A549 (cell line): ENCODE measurements at regions not wholly inside any gene's neighbourhood (a gene's known extent, or its start where the extent isn't known, plus 50 kb on each side); places are given as distances from the start of the nearest gene placed in this dataset.

Experiments used
- ATAC-seq, 2 experiments: fragments of 200-7000 bp in 1 of 2; fragments of >200 bp in 1 of 2; cut with Nextera tagmentation in 1 of 2; cut with Tn5 transposase in 1 of 2; 3 replicates each; pipeline versions ENCODE4 v1.8.0 to v1.9.1; 2018 to 2020; ENCODE audit warnings: mild to moderate bottlenecking in 1 of 2, moderate library complexity in 1 of 2
- CTCF ChIA-PET: fragments of 300-600 bp; sonication (Branson Sonifier 250); formaldehyde crosslinking; extraction: SDS; loops from one replicate; lab custom pipeline; 2021; ENCODE audit warnings: antibody characterized with exemption, inconsistent platforms; lab: Yijun Ruan, JAX
- POLR2A ChIA-PET: fragments of 350-600 bp; formaldehyde crosslinking; extraction: SDS; loops from one replicate; lab custom pipeline; 2021; ENCODE audit warnings: antibody characterized with exemption, inconsistent platforms; lab: Yijun Ruan, JAX
- DNase-seq, 2 experiments: peaks; one replicate each; pipeline versions ENCODE4 v3.0.0 to v3.0.0-alpha.2; 2011 to 2016; ENCODE audit warnings: low read depth in 1 of 2, low spot score in 1 of 2
- FAIRE-seq: peaks from 2 replicates; lab custom pipeline; 2011; peaks lifted over from hg19 to GRCh38; lab: Jason Lieb, UNC
- H3K27ac ChIP-seq, 2 experiments: fragments of >200 bp; sonication (Bioruptor Twin); formaldehyde crosslinking; 3 replicates each; pipeline ENCODE4 v1.5.1; 2016 to 2017
- H3K4me1 ChIP-seq: fragments of >200 bp; sonication (Bioruptor Twin); formaldehyde crosslinking; 3 replicates; pipeline ENCODE4 v1.6.1; 2016
- H3K4me2 ChIP-seq: fragments of >200 bp; sonication (Bioruptor Twin); formaldehyde crosslinking; 3 replicates; pipeline ENCODE4 v1.6.1; 2016
- H3K4me3 ChIP-seq: fragments of >200 bp; sonication (Bioruptor Twin); formaldehyde crosslinking; 3 replicates; pipeline ENCODE4 v1.5.1; 2016
- H3K9me3 ChIP-seq: fragments of >200 bp; sonication (Bioruptor Twin); formaldehyde crosslinking; 3 replicates; pipeline ENCODE4 v1.6.1; 2016
- CBX2 ChIP-seq: fragments of 200-600 bp; sonication (generic); IDR thresholded peaks from 2 replicates; pipeline ENCODE4 v1.6.1; 2016; ENCODE audit warnings: low read depth, mild to moderate bottlenecking, borderline replicate concordance
- CHD2 ChIP-seq: fragments of 150-350 bp; IDR thresholded peaks from 2 replicates; pipeline ENCODE4 v1.6.1; 2014; ENCODE audit warnings: low read length; ENCODE audit not compliant: partially characterized antibody
- CHD4 ChIP-seq: fragments of 200-600 bp; sonication (generic); IDR thresholded peaks from 2 replicates; pipeline ENCODE4 v1.6.1; 2016; ENCODE audit warnings: antibody characterized with exemption, mild to moderate bottlenecking, borderline replicate concordance
- CTCF ChIP-seq: fragments of >200 bp; sonication (Bioruptor Twin); formaldehyde crosslinking; IDR thresholded peaks from 3 replicates; pipeline ENCODE4 v1.5.1; 2016
- ELK1 ChIP-seq: fragments of 150-350 bp; IDR thresholded peaks from 2 replicates; pipeline ENCODE4 v1.6.1; 2014; ENCODE audit warnings: low read depth, mild to moderate bottlenecking, low read length
- EP300 ChIP-seq, 2 experiments: fragments of >200 bp; sonication (Bioruptor Twin); formaldehyde crosslinking; IDR thresholded peaks; 2 replicates in 1 of 2; 3 replicates in 1 of 2; pipeline ENCODE4 v1.6.1; 2016 to 2017
- FOSB ChIP-seq: fragments of 250-450 bp; sonication (Bioruptor Pico); IDR thresholded peaks from 2 replicates; pipeline ENCODE4 v1.5.0; 2020; ENCODE audit warnings: mild to moderate bottlenecking, moderate library complexity
- FOXS1 ChIP-seq: fragments of 250-450 bp; sonication (Bioruptor Pico); IDR thresholded peaks from 2 replicates; pipeline ENCODE4 v1.5.0; 2020; ENCODE audit warnings: mild to moderate bottlenecking, moderate library complexity
- HDAC2 ChIP-seq: fragments of 200-600 bp; sonication (generic); IDR thresholded peaks from 2 replicates; pipeline ENCODE4 v1.6.1; 2016
- HES2 ChIP-seq: fragments of >200 bp; sonication (Bioruptor Twin); formaldehyde crosslinking; IDR thresholded peaks from 2 replicates; pipeline ENCODE4 v1.6.1; 2016
- HEYL ChIP-seq: fragments of 250-450 bp; sonication (Bioruptor Pico); IDR thresholded peaks from 2 replicates; pipeline ENCODE4 v1.8.0; 2021; ENCODE audit warnings: mild to moderate bottlenecking, moderate library complexity
- JUNB ChIP-seq: fragments of >200 bp; sonication (Bioruptor Twin); formaldehyde crosslinking; IDR thresholded peaks from 2 replicates; pipeline ENCODE4 v1.6.1; 2016
- MAZ ChIP-seq: fragments of 150-350 bp; IDR thresholded peaks from 2 replicates; pipeline ENCODE4 v1.6.1; 2014; ENCODE audit warnings: antibody characterized with exemption, low read depth, low read length, borderline replicate concordance
- PHF8 ChIP-seq: fragments of 200-600 bp; sonication (generic); IDR thresholded peaks from 2 replicates; pipeline ENCODE4 v1.6.1; 2016; ENCODE audit warnings: low read depth, mild to moderate bottlenecking, antibody characterized with exemption, moderate library complexity, borderline replicate concordance
- POLR2A ChIP-seq: IDR thresholded peaks from 2 replicates; pipeline ENCODE4 v1.6.1; 2012; ENCODE audit warnings: mild to moderate bottlenecking, low read length
- RAD21 ChIP-seq, 2 experiments: fragments of >200 bp in 1 of 2; sonication (Bioruptor Twin) in 1 of 2; formaldehyde crosslinking in 1 of 2; IDR thresholded peaks in 1 of 2; conservative IDR thresholded peaks in 1 of 2; 2 replicates in 1 of 2; 3 replicates in 1 of 2; pipeline ENCODE4 v1.6.1; 2012 to 2018; ENCODE audit warnings: inconsistent platforms in 1 of 2
- REST ChIP-seq: fragments of 200-600 bp; sonication (generic); IDR thresholded peaks from 2 replicates; pipeline ENCODE4 v1.6.1; 2016; ENCODE audit warnings: antibody characterized with exemption, mild to moderate bottlenecking, moderate library complexity
- SREBF2 ChIP-seq: fragments of 450-650 bp; IDR thresholded peaks from 2 replicates; pipeline ENCODE4 v1.6.1; 2014; ENCODE audit warnings: mild to moderate bottlenecking, moderate library complexity
- ZC3H11A ChIP-seq: fragments of 450-650 bp; IDR thresholded peaks from 2 replicates; pipeline ENCODE4 v1.6.1; 2014; ENCODE audit warnings: antibody characterized with exemption, mild to moderate bottlenecking
- ZFP36 ChIP-seq: fragments of 450-650 bp; IDR thresholded peaks from 2 replicates; pipeline ENCODE4 v1.6.1; 2014; ENCODE audit warnings: borderline replicate concordance; ENCODE audit not compliant: partially characterized antibody
- ZNF302 ChIP-seq: fragments of 250-450 bp; sonication (Bioruptor Pico); IDR thresholded peaks from 2 replicates; pipeline ENCODE4 v1.9.0; 2021; ENCODE audit warnings: inconsistent platforms, mild to moderate bottlenecking, moderate library complexity
- WGBS: methylation state at CpG from one replicate; pipeline ENCODE4 v1.1.6; 2017; ENCODE audit errors: missing lambda C conversion rate; 5-methylcytosine and 5-hydroxymethylcytosine counted together
- TF ChIP-seq, protein P1 (sequence below): IDR thresholded peaks from 2 replicates; pipeline ENCODE4 v1.6.1; 2012; ENCODE audit warnings: low read depth, borderline replicate concordance
- TF ChIP-seq, protein P2 (sequence below): IDR thresholded peaks from 2 replicates; pipeline ENCODE4 v1.6.1; 2012
- TF ChIP-seq, protein P3 (sequence below): fragments of 250-450 bp; sonication (Bioruptor Pico); IDR thresholded peaks from 2 replicates; pipeline ENCODE4 v1.5.0; 2021; ENCODE audit warnings: mild to moderate bottlenecking, moderate library complexity, borderline replicate concordance

- TF ChIP-seq EP300 (IDR thresholded peaks at IDR 0.05) (no peak), REST (no peak), HES2 (no peak)
- TF ChIP-seq, all 56 proteins: peak for 0
Observed at GRCh38 chr9:91042541-91042940, 240.9 kb downstream of the SYK start (continued).

DNA sequence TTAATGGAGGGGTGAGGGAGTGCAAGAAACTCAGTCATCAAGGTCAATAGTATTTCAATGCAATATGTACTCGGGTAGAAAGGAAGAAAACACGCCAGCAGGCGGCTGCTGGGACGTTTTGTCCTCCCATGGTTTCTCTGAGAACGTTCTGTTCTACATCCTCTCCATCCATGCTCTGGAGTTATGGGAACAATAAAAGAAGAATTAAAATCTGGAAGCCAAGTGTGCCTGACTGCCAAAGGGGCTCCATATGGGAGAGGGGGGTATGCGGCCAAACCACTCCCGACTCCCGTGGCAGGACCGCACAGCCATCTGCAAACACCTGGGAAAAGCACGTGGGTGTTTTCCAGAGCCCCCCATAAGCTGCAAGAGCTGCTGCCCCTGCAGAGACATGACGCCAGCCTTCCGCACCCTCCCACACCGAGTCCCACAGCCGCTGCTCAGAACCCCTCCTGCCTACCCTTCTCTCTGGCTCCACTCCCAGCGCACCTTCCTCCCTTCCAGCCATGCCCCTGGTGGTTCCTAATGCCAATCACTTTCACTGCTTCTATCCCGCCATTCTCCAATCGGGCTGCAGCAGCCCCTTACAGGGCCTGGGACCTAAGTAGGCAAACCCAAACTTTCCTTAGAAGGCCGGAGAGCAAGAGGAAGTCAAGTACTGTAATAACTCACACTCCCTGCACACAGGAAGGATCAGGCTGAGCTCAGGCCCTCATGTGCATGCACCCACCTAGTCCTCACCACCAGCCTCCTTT is 241.6 kb downstream of the SYK start:
- TF ChIP-seq, protein P1, sequence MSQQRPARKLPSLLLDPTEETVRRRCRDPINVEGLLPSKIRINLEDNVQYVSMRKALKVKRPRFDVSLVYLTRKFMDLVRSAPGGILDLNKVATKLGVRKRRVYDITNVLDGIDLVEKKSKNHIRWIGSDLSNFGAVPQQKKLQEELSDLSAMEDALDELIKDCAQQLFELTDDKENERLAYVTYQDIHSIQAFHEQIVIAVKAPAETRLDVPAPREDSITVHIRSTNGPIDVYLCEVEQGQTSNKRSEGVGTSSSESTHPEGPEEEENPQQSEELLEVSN, result no peak
- TF ChIP-seq HDAC2 (no peak), CBX2 (no peak), HES2 (no peak), HEYL (CRISPR knock-in tag) (no peak), ZFP36 (no peak), SREBF2 (no peak), FOXS1 (CRISPR knock-in tag) (no peak), PHF8 (no peak), CHD2 (no peak)
- DNase-seq, result no peak
- Histone ChIP-seq H3K9me3 (no peaks in the 10 kb centered on the region), H3K27ac (no peak overlapping the region), H3K4me2 (no peak overlapping the region), H3K4me1 (peaks cover 9% of the 10 kb centered on the region), H3K4me3 (no peak overlapping the region)
- POLR2A ChIA-PET, result no interaction called here
- CTCF ChIA-PET, result interaction anchor here (0.6 to 1.6 kb wide), 2 partner anchors 383 to 684 kb away, joined by 3 to 5 read pairs; no protein-coding TSS in a partner anchor
- FAIRE-seq, result no peak
- WGBS, result 87% methylated on average over 18 of the region's 18 CpGs
- ATAC-seq, result no peak

DNA sequence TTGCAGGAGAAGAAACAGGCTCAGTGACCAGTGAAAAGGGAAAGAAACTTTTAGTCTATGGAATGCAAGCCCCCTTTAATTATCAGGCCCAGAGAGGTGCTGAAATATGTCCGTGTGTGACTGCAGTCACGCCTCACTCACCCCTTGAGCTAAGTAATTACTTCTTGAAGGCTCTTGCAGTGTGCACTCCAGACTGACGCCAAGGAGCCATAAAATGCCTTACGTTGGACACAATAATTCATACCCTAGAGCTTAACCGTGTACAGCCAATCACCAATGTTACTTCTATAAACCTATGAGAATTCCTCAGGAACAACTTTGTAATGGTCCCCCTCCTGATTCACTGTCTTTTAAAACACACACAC is 242.2 kb downstream of the SYK start:
- FAIRE-seq, result no peak
- Histone ChIP-seq H3K27ac (no peak overlapping the region), H3K4me1 (peaks cover 7% of the 10 kb centered on the region), H3K9me3 (no peaks in the 10 kb centered on the region), H3K4me3 (no peak overlapping the region), H3K4me2 (no peak overlapping the region)
- DNase-seq, result no peak
- 83% methylated on average over 5 of the region's 5 CpGs for WGBS
- ChIA-PET CTCF (interaction anchor here (0.6 to 1.6 kb wide), 2 partner anchors 383 to 683 kb away, joined by 3 to 5 read pairs; no protein-coding TSS in a partner anchor), POLR2A (no interaction called here)
- ATAC-seq, result no peak
- TF ChIP-seq MAZ (no peak), RAD21 (conservative IDR thresholded peaks at IDR 0.05 in 1 of 2, IDR thresholded peaks at IDR 0.05 in 1 of 2) (no peak), ZNF302 (no peak), ELK1 (no peak), FOSB (CRISPR knock-in tag) (no peak), JUNB (no peak), POLR2A (no peak), ZC3H11A (no peak), CHD4 (no peak), CTCF (no peak)
- TF ChIP-seq, protein P2, sequence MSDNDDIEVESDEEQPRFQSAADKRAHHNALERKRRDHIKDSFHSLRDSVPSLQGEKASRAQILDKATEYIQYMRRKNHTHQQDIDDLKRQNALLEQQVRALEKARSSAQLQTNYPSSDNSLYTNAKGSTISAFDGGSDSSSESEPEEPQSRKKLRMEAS, result no peak
- TF ChIP-seq, protein P3, sequence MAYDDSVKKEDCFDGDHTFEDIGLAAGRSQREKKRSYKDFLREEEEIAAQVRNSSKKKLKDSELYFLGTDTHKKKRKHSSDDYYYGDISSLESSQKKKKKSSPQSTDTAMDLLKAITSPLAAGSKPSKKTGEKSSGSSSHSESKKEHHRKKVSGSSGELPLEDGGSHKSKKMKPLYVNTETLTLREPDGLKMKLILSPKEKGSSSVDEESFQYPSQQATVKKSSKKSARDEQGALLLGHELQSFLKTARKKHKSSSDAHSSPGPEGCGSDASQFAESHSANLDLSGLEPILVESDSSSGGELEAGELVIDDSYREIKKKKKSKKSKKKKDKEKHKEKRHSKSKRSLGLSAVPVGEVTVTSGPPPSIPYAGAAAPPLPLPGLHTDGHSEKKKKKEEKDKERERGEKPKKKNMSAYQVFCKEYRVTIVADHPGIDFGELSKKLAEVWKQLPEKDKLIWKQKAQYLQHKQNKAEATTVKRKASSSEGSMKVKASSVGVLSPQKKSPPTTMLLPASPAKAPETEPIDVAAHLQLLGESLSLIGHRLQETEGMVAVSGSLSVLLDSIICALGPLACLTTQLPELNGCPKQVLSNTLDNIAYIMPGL (CRISPR knock-in tag), result no peak
- TF ChIP-seq, protein P1, result no peak
